ENCODE measurements at regions not wholly inside any gene's neighbourhood (a gene's known extent, or its start where the extent isn't known, plus 50 kb on each side); places are given as distances from the start of the nearest gene placed in this dataset.

GRCh38 chr5:167777746-167778145 is 513.7 kb upstream of the WWC1 start:
- no peak for DNase-seq

DNA sequence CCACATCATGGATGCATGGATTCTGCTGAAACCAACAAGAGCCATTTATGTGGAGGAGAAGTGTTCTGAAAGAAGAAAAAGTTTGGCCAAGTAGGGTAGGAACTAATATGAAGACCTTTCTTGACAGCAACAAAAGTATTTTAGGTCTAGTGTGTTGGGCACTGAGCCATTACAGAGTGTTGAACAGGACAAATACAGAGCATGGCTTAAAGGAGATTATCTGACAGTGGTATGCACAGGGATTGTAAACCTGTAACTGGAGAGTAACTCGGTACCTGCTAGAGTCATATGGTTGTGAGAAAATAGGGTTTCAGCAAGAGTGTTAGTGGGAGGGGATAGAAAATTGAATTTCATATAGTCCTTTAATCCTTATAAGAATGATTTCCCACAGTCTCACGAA is 513.2 kb upstream of the WWC1 start:
- DNase-seq: no peak

DNA sequence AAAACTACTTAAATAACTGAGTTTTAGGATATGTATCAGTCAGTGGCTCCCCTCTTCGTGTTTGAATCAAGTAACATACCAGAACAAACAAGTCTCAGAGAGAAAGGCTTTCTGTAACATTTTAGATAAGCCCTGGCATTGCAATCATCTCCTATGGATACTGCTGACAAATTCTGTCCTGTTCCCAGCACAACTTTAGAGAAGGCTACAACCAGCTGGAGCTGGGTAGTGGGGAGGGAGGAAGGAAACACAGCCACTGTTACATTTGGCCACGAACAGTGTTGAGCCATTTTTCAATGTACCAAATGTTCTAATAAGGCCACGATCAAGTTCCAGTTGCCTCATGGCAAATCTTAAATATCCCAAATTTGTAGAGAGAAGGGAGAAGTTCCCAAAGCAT is 511.8 kb upstream of the WWC1 start:
- DNase-seq: no peak

GRCh38 chr5:167780177-167780576 is 511.3 kb upstream of the WWC1 start:
- no peak for DNase-seq

DNA sequence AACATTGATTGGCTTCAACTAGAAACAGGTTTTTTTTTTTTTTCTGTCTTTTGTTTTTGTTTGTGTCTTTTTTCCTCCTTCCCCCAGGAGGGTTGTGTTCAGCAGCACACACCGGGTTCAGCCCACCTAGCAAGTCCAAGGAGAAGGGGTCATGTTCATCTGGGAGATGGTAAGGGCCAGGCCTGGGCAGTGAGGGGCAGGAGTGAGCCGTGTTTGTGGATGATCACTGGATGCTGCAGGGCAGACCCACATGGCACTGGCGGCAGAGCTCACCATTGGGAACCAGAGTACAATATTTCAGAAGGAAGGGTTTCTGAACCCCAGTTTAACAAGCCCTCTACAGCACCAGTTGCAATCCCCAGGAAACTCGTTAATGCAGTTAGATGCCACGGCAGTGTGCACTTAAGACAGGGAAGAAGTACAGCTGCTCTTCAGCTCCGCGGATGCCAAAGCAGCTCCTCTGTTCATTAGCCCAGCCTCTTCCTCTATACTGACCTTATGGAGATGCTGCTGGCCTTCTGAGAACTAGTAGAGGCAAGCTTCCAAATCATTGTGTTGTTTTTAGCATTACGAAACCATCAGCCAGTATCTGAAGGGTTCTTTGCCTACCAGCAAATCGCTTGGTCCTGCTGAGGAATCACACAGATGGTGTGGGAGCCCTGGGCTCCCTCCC is 508.2 kb upstream of the WWC1 start:
- peak; percentile 15 for DNase-seq

- DNase-seq: peak; percentile 88
These were observed 506.3 kb upstream of the WWC1 start for GRCh38 chr5:167785106-167785505.

DNA sequence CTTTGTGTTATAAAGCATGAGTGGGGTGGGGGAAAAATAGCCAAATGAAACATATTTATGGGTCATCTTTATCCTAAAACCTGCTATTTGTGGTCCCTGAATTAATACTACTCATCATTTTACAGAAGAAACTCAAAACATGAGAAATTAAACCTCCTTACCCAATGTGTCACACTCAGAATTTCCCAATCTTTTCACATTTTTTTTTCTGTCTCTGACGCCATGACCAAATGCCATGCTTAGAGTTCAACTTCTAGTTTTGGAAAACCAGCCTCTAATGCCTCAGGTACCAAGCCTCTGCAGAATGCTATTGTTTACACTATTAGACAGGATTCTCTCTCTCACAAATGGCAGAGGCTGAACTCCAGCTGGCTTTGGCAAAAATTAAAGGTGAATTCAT is 505.5 kb upstream of the WWC1 start:
- peak; percentile 85 for DNase-seq

DNA sequence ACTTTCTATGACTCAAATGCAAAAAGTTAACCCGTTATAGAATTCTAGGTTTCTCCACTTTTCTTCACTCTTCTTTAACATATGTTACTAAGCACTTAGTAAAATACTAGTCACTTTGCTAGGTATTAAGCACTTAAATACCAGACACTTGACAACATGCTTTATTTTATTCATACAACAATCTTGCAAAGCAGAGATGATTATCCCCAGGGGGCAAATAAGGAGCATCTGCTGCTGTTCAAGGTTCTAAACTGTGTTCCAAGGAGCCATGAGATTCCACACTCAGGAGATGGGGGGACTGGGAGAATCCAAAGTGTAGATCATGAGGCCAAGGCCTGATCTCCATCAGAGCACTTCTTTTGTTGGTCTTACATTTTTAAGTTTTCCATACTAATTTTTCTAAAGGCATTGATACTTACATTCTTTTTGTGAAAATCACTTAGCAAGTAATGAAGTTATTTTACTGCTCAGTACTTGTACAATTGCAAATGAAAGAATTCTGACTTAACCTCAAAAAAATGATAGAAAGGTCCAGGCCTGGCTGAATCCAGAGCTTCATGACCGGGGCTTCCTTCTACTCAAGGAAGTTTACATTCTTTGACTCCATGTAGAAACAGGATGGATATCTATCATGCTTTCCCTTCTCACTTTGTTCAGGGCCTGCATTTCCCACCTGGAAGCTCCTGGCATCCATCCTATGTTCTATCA is 504.4 kb upstream of the WWC1 start:
- DNase-seq: no peak

DNA sequence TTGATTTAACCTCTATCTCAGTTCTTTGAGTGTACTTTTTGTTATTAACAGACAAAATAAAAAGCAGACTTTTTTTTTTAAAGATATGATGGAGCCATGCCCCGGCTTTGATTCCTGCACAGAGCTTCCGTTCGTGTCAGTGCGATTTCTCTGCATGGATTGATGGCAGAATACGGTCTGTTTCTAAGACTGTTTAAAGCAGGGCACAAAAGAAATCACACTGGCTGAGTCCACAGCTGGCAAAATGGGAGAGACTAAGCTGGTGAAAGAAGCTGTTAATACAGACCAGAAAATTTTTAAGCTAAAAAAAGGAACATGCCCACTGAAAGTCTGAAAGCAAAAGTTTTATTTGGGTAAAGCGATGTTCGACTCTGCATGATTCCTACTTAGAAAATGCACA is 501.4 kb upstream of the WWC1 start:
- no peak for DNase-seq

DNA sequence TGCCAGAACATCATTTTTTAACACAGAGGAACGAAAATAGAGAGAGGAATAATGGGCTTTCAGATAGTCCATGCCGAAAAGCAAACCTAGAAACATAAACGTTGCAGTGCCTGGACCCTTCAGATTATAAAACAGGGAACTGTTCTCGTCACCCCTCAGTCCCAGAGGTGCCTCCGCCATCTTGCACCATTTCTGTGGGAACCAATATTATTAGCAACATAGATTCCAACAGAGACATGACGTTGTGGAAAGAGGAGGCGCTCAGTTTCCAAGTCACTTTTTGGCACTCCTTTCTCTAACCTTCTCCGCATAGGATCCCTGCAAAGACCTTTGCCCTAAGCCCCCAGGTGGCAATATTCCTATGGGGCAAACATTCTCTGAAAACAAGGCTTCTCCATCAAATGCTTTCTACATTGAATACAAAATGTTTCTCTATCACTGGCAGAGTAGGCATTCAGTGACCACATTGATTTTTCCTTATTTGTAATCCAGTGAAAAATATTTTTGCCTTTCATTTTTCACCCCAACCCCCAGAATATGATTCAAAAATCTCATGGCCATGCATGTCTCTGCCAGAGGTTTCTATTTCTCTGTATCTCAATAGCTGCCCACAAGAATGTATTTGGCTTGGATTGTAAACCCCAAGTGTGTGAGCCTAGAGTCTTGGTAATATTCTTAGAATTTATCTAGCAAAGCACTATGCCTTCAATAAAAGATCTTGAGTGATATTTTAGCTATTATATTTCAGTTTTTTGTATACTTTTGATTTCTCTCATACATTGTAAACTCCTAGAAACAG is 500.8 kb upstream of the WWC1 start:
- DNase-seq: no peak

GRCh38 chr5:167792514-167792913 is 498.9 kb upstream of the WWC1 start:
- DNase-seq: no peak

GRCh38 chr5:167793700-167794099 is 497.7 kb upstream of the WWC1 start:
- DNase-seq: peak; percentile 20

- DNase-seq: no peak
These were observed 497.3 kb upstream of the WWC1 start for GRCh38 chr5:167794121-167794520.

- no peak for DNase-seq
These were observed 494.8 kb upstream of the WWC1 start for GRCh38 chr5:167796672-167797071.

DNA sequence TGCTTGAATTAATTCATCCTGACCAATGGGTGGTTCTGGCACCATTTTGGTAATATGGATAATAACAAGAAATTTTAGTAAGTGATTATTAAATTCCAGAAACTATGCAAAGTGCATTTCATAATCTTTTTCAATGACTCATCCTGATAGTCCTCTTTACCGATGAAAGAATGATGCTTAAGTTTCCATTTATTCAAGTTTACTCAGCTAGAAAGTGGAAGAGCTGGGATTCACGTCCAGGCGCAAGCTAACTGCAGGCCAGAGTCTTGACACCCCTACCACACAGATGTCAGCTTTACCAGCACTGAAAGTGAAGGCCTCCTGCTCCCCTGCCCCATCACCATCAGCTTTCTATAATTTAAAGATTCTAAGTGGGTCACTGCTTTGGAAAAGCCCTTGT is 493.5 kb upstream of the WWC1 start:
- DNase-seq: peak; percentile 57

DNA sequence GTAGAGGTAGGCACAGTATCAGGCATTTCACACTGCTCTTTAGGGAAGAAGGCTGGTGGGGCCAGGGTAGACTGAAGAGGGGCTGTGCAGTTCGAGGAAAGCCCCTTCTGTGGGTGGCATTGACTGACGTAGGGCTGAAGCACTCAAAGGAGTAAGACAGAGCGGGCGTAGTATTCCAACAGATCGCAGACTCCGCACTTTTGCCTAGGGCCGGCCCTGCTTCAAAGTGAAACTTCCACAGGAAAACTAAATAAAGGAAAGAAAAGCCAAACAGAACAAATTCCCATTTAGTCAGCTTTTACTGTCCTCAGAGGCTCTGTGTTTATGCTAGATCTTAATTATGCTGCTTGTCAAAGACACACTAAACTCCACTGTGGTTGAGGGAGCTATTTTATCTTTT is 493.0 kb upstream of the WWC1 start:
- no peak for DNase-seq

- DNase-seq: no peak
These were observed 491.0 kb upstream of the WWC1 start for GRCh38 chr5:167800427-167800826.

- DNase-seq: no peak
These were observed 489.4 kb upstream of the WWC1 start for GRCh38 chr5:167801999-167802398.

- DNase-seq: no peak
These were observed 488.6 kb upstream of the WWC1 start for GRCh38 chr5:167802755-167803431.

GRCh38 chr5:167804512-167805220 is 486.8 kb upstream of the WWC1 start:
- no peak for DNase-seq

- DNase-seq: no peak
These were observed 480.9 kb upstream of the WWC1 start for GRCh38 chr5:167810573-167810972.

- no peak for DNase-seq
These were observed 478.6 kb upstream of the WWC1 start for GRCh38 chr5:167812871-167813270.

- DNase-seq: no peak
These were observed 478.1 kb upstream of the WWC1 start for GRCh38 chr5:167813389-167813788.

Data from inflammatory macrophage treated with lipopolysaccharide for 4 hours (primary cell).